NCI-H2196 treated with DMSO at 0.1 percent for 48 hours (cell line): ENCODE measurements at regions not wholly inside any gene's neighbourhood (a gene's known extent, or its start where the extent isn't known, plus 50 kb on each side); places are given as distances from the start of the nearest gene placed in this dataset.
"Not testable (repeated sequence)": the region's sequence is repeated elsewhere in the genome, so short reads cannot be mapped to it uniquely, and the experiment has no call there.

Experiments used
- DNase-seq: peaks from one replicate; lab custom pipeline; 2025; ENCODE audit not compliant: unreplicated experiment; lab: John Stamatoyannopoulos, UW

DNA sequence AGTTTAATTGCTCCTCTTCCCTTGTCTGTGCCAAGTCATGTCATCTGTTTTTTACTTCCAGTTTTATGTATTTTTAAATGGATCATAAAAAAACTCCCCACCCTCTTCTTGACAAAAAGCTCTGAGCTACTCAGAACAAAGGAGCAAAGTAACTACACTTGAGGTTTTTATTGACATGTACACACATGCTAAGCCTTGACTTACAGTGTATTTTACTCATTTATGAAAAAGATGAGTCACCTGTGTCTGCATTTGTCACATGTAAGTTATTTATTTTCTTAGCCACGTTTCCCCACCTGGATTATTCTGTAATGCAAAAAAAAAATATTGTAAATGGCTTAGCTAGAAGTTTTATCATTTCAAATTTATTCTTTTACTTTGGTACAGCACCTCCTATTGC lies 628.8 kb upstream of the SLC35B3 start:
- DNase-seq = no peak

DNA sequence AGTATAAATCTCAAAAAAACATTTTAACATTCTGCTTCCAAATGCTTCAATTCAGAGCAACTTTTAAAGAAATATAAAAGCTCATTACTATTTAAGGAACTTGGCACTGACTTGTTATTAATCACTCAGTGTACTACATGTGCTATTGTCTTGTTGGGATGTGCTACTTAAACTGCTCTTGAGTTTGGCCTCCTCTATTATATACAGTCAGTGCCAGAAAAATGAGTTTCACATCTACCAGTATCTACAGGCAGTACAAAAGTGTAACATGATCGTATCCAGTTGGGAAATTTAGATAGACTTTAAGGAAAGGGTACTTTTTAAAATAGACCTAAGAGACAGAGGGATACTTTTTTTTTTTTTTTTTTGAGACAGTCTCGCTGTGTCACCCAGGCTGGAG lies 627.3 kb upstream of the SLC35B3 start:
- peak; percentile 9 for DNase-seq

DNA sequence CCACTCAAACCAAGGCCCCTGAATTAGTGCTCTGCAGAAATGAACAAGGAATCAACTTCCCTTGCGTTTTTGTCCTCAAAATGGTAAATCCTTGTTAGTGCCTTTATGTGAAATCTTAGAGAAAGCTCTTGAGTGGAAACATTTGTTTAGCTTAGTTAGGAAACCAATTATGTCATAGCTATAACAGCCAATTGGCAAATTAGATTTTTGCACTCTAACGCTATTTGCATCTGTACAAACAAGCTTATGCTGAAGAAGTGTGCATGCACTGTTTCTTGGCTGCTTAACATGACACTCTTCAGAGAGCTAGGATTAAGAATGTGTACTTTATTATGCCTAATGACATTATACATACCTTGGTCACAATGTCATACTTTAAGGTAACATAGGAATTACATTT lies 622.6 kb upstream of the SLC35B3 start:
- no peak for DNase-seq

DNA sequence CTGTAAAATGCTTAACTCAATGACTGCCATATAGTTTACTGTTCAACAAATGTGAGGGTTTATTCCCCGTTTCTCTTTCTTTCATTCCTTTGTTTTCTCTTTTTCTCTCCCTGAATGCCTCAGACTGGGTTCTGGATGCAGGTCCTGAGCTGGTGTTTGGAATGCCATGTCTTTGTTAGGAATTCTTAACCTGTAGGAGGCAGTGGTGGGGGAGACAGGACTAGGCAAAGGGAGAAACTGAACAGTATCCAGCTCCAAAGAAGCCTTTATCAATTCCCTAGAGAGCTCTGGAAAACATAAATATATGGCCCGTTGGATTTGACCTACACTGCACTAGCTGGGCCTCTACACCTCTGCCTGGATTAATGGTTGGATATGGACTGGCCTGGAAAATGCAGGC lies 621.2 kb upstream of the SLC35B3 start:
- DNase-seq = no peak

DNA sequence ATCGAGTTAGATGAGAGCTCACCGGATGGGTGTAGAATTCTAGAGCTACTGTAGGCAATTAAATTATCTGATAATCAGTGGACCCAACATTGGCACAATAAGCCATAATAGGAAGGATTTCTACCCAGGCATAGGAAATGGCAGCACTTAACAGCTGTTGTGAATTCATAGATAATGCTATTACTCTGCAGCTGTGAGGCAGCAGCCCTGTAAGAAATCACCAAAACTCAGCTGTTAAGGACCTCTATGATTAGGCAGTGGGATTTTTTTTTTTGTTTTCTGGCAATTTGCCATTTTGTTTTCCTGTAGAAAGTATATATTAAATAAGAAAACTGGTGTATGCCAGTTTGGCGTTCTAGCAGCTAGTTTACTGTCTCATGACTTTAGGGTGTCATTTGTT lies 609.1 kb upstream of the SLC35B3 start:
- DNase-seq = no peak

- DNase-seq = no peak
Observed at GRCh38 chr6:9040718-9041117, 605.4 kb upstream of the SLC35B3 start.

DNA sequence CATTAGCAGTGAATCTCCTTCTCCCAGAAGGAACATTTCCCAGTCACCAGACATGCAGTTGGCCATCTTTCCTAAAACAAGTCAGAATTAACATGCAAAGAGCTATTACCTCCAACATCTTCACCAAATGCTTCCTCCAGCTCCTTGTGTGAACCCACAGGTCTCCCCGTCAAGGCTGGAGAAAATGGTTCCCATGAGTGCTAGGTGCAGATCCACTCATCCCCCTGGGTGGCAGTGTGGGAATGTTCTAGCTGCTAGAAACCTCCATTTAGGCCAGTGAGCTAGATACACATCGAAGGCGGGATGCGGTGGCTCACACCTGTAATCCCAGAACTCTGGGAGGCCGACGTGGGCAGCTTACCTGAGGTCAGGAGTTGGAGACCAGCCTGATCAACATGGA lies 603.9 kb upstream of the SLC35B3 start:
- DNase-seq = no peak

- no peak for DNase-seq
Observed at GRCh38 chr6:9028086-9028485, 592.7 kb upstream of the SLC35B3 start.

DNA sequence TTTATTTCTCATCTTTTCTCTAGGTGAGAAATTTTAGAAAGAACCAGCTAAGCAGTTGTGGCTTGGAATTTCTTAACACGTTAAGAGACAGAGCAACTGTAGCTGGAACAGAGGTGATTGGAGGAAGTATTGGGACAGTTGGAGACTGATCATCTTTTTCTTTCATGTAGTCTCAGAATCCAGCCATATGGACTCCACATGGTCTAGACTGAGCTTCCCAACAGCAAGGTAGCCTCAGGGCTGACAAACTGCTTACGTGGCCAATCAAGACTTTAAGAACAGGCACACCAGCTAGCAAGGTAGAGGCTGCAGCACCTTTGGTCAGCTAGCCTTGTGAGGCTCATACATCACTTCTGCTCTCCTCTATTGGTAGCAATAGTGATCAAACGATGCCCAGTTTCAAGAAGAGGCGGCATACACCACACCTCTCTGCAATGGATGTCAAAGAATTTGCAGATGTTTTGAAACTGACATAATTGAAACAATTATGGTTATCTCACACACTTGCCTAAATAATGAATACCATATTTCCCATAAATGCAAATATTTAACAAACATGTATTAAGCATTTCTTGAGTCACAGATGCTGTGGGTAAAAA lies 590.5 kb upstream of the SLC35B3 start:
- DNase-seq = no peak

DNA sequence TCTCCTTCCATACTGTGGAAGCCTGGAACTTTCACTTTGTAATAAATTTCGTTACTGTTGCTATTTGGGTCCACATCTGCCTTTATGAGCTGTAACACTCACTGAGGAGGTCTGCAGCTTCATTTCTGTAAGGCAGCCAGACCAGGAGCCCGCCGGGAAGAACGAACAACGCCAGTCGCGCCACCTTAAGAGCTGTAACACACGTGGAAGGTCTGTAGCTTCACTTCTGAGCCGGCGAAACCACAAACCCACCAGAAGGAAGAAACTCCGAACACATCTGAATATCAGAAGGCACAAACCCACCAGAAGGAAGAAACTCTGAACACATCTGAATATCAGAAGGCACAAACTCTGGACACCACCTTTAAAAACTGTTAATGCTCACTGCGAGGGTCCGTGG lies 589.9 kb upstream of the SLC35B3 start:
- DNase-seq = no peak

DNA sequence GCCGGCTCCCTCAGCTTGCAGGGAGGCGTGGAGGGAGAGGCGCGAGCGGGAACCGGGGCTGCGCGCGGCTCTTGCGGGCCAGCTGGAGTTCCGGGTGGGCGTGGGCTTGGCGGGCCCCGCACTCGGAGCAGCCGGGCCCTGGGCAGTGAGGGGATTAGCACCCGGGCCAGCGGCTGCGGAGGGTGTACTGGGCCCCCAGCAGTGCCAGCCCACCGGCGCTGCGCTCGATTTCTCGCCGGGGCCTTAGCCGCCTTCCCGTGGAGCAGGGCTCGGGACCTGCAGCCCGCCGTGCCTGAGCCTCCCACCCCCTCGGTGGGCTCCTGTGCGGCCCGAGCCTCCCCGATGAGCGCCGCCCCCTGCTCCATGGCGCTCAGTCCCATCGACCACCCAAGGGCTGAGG lies 588.9 kb upstream of the SLC35B3 start:
- DNase-seq = not testable (repeated sequence)

DNA sequence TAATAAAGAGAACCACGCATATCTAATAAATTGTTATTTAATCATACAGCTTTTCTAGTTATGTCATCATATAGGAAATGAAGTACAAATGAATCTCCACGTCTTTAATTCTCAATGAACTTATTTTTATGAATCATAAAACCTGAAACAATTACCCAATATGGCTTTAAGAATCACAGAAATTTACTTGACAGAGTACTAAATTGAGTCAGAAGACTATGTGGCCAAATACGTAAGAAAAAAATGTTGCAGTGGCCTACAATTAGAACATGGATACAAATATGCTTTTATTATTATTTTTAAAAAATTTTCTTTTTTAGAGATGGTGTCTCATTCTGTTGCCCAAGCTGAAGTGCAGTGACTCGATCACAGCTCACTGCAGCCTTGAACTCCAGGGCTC lies 584.7 kb upstream of the SLC35B3 start:
- no peak for DNase-seq

GRCh38 chr6:9009931-9010330 lies 574.6 kb upstream of the SLC35B3 start:
- DNase-seq = no peak

DNA sequence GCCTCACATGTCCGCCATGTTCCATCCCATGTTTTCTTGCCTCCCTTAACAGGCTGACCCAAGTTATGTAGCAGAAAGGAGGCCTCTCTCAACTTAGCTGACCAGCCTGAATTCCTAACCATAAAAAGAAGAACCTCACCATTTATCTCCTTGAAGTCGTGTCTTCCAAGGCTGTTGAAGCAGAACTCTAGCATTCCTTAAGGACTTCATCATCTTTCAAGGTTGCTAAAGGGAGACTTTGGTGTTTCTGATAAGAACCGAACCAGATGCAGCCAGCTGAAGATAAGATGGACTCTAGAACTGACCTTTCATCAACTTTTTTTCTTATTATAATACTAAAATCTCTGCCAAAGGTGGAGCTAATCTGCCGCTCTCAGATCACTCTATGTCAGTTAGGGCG lies 571.7 kb upstream of the SLC35B3 start:
- DNase-seq = no peak

DNA sequence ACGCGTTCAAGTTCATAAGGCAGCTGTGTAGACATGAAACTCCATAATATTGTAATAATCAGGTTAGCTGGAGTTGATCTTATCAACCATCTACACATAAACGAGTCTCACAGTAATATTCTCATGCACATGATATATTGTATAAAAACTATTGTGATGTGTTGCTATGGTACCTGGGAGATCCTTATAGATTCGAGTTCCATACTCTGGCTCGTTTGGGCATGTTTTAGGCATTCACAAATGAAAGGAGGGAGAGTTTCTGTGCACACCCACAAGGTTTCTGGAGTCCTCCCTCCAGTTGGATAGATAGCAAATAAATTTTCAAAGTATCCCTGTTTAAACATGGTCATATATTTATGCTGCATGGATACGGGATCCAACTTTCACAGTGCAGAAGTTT lies 567.5 kb upstream of the SLC35B3 start:
- DNase-seq = no peak

DNA sequence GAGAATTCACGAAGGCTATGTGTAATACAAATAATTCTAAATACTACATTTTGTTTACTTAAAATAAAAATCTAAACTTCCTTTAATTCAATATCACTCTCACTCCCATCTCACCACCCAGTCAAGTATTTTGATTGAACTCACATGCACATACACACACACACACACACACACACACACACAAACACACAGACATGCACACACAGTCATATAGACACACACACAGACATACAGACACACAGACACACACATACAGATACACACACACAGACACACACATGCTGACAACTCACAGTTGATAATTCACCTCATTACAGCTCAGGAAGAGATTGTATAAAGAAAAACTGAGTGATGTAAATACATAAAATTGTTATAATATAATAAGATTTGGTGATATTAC lies 559.8 kb upstream of the SLC35B3 start:
- no peak for DNase-seq

DNA sequence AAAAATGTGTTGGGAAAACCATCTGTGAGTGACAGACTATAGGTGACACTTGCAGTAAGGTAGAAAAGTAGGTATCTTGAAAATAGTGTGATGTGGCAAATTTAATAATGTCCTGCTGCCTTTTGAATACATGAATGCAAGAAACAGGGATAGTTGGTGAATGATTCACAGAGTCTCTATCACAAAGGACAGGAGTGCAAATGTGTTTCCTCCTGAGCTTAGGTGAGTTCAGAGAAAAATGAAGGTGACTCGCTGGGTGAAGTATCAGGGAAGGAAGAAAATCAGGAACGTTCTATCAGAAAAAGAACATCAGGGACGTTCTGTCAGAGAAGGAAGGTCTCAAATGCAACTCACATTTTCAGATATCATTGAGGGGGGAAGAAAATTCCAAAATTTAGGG lies 557.8 kb upstream of the SLC35B3 start:
- DNase-seq = no peak

GRCh38 chr6:8991844-8992243 lies 556.5 kb upstream of the SLC35B3 start:
- no peak for DNase-seq

DNA sequence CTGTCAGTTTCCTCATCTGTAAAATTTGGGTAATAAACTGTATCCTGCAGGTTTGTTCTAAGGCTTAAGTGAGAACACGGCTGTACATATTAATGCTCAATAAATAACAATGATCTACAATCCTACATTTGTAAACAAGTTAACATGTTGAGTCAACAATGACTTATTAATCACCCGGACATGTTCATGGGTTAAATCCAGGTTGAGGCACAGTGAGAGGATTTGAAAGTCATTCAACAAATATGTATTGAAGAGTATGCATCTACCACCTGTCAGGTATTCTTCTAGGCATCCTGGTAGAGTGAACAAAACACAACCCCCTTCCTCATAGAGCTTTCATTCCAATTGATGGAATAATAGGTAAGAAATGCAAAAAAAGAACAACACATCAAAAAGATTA lies 554.7 kb upstream of the SLC35B3 start:
- no peak for DNase-seq

- DNase-seq = no peak
Observed at GRCh38 chr6:8983202-8983688, 547.9 kb upstream of the SLC35B3 start.

DNA sequence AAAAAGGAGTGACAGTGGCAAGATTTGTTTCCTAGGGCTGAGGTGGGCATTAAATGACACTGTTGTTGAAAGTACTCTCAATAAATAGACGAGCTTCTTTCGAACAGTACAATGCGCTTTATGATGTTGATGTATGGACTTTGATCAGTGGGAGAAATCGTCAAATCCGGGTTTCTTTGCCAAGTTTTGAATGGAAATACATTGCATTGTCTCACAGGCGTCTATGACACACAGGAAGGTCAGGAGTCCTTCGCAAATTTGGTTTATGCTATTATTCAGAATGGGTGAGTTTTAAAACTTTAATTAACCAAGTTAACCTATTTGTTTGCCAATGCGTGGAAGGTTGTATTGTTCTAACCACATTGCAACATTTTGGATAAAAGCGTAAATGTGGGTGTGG lies 547.3 kb upstream of the SLC35B3 start:
- no peak for DNase-seq

- no peak for DNase-seq
Observed at GRCh38 chr6:8973395-8973794, 538.0 kb upstream of the SLC35B3 start.

DNA sequence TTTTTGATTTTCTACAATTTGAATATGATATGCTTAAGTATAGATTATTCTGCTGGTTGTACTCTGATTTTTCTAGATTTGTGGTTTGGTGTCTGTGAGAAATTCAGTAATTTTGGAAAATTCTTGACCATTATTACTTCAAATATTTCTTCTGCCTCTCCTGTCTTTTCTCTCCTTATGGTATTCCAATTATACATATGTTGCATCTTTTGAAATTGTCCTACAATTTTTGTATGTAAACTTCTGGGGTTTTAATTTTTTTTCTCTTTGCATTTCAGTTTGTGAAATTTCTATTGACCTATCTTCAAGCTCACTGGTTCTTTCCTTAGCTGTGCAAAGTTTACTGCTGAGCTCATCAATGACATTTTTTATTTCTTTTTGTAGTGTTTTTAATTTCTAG lies 534.4 kb upstream of the SLC35B3 start:
- DNase-seq = no peak
